Upper lobe of right lung (tissue), 1 donor: ENCODE measurements at regions not wholly inside any gene's neighbourhood (a gene's known extent, or its start where the extent isn't known, plus 50 kb on each side); places are given as distances from the start of the nearest gene placed in this dataset.

Source experiments
- ATAC-seq: fragments of 200-7000 bp; cut with Tn5 transposase; one replicate; pipeline ENCODE4 v1.9.1; 2020; ENCODE audit warnings: mild to moderate bottlenecking, moderate library complexity
- DNase-seq: peaks from one replicate; pipeline ENCODE4 v3.0.0-alpha.2; 2020
- H3K27ac ChIP-seq: fragments of 200-600 bp; one replicate; pipeline ENCODE4 v1.8.0; 2022
- H3K27me3 ChIP-seq: fragments of 200-600 bp; one replicate; pipeline ENCODE4 v1.8.0; 2022; ENCODE audit warnings: mild to moderate bottlenecking
- H3K36me3 ChIP-seq: fragments of 200-600 bp; one replicate; pipeline ENCODE4 v1.8.0; 2022
- H3K4me1 ChIP-seq: fragments of 200-600 bp; one replicate; pipeline ENCODE4 v1.8.0; 2022
- H3K4me3 ChIP-seq: fragments of 200-600 bp; one replicate; pipeline ENCODE4 v1.8.0; 2022; ENCODE audit warnings: mild to moderate bottlenecking
- H3K9me3 ChIP-seq: fragments of 200-600 bp; one replicate; pipeline ENCODE4 v1.8.0; 2022
- intact Hi-C: fragments of 100-400 bp; cut with DNase I; formaldehyde crosslinking; loops from one replicate; pipeline ENCODE4 v1.11.0; 2022
- TF ChIP-seq, protein P1 (sequence below): fragments of 200-600 bp; IDR thresholded peaks from one replicate; pipeline ENCODE4 v1.8.0; 2022; ENCODE audit warnings: antibody characterized with exemption
- donor health status: DM: no; HTN: yes; CAD: no; lungs with severe emphysema.

DNA sequence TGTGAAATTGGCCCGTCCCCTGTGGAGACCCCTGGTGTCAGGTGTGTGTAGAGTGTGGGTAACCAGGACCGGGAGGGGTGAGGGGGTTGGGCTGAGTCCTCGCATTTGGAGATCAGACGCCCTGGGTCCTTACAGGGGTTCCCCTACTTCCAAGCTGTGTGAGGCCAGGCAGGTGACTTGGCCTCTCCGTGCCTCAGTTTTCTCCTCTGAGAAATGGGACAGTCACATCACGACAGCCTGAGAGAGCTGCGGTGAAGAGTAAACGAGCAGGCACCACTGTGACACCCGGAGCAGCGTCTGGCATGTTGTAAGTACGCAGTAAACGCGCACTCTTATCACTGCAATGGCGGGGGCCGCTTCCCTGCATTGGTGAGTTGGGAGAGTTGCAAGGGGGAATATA is 152.5 kb upstream of the CIBAR2 start:
- H3K27ac ChIP-seq = no peak overlapping the region
- no peaks in the 10 kb centered on the region for H3K4me1 ChIP-seq
- TF ChIP-seq, protein P1, sequence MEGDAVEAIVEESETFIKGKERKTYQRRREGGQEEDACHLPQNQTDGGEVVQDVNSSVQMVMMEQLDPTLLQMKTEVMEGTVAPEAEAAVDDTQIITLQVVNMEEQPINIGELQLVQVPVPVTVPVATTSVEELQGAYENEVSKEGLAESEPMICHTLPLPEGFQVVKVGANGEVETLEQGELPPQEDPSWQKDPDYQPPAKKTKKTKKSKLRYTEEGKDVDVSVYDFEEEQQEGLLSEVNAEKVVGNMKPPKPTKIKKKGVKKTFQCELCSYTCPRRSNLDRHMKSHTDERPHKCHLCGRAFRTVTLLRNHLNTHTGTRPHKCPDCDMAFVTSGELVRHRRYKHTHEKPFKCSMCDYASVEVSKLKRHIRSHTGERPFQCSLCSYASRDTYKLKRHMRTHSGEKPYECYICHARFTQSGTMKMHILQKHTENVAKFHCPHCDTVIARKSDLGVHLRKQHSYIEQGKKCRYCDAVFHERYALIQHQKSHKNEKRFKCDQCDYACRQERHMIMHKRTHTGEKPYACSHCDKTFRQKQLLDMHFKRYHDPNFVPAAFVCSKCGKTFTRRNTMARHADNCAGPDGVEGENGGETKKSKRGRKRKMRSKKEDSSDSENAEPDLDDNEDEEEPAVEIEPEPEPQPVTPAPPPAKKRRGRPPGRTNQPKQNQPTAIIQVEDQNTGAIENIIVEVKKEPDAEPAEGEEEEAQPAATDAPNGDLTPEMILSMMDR = no peak
- H3K27me3 ChIP-seq = no peaks in the 10 kb centered on the region
- intact Hi-C loops = no loop called here
- no peak overlapping the region for H3K4me3 ChIP-seq
- no peaks in the 10 kb centered on the region for H3K36me3 ChIP-seq
- ATAC-seq (no peak), DNase-seq (no peak)
- H3K9me3 ChIP-seq = no peaks in the 10 kb centered on the region

- no peak for ATAC-seq
- DNase-seq = no peak
- intact Hi-C loops = no loop called here
Observed at GRCh38 chr16:85265161-85265784, 153.0 kb upstream of the CIBAR2 start.

GRCh38 chr16:85265810-85266209 is 153.5 kb upstream of the CIBAR2 start:
- TF ChIP-seq, protein P1 = no peak
- intact Hi-C loops = no loop called here
- Histone ChIP-seq H3K27ac (no peak overlapping the region), H3K36me3 (no peaks in the 10 kb centered on the region), H3K4me1 (no peaks in the 10 kb centered on the region), H3K4me3 (no peak overlapping the region), H3K9me3 (no peaks in the 10 kb centered on the region), H3K27me3 (no peaks in the 10 kb centered on the region)
- ATAC-seq (no peak), DNase-seq (no peak)

More at GRCh38 chr16:85265161-85265784, 153.0 kb upstream of the CIBAR2 start:
- H3K36me3 ChIP-seq = no peaks in the 10 kb centered on the region
- H3K4me1 ChIP-seq = no peaks in the 10 kb centered on the region
- no peak overlapping the region for H3K27ac ChIP-seq
- H3K9me3 ChIP-seq = no peaks in the 10 kb centered on the region
- no peak overlapping the region for H3K4me3 ChIP-seq
- TF ChIP-seq, protein P1 = no peak
- no peaks in the 10 kb centered on the region for H3K27me3 ChIP-seq

DNA sequence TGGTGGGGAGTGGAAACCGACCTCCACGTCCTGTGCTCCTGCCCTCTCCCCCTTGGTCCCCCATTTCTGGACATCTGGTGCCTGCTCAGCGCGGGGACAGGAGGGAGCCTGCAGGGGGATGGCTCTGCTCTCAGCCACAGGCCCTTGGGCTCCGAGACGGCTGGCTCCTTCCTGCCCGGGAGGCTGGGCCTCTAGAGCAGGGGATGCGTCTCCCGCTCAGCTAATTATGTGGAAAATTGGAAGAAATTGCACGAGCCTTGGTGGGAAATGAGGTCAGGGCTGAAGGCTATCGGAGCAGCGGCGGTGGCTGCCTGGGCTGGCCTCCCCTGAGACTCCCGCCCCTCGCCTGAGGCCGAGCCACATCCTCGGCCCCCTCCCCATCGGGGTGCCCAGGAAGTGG is 154.6 kb upstream of the CIBAR2 start:
- Histone ChIP-seq H3K4me1 (no peaks in the 10 kb centered on the region), H3K9me3 (no peaks in the 10 kb centered on the region), H3K4me3 (no peak overlapping the region), H3K27ac (no peak overlapping the region), H3K27me3 (no peaks in the 10 kb centered on the region), H3K36me3 (no peaks in the 10 kb centered on the region)
- TF ChIP-seq, protein P1 = no peak
- no peak for ATAC-seq
- DNase-seq = no peak
- intact Hi-C loops = no loop called here

GRCh38 chr16:85267414-85267945 is 155.2 kb upstream of the CIBAR2 start:
- TF ChIP-seq, protein P1 = no peak
- H3K27me3 ChIP-seq = no peaks in the 10 kb centered on the region
- no peak for ATAC-seq

DNA sequence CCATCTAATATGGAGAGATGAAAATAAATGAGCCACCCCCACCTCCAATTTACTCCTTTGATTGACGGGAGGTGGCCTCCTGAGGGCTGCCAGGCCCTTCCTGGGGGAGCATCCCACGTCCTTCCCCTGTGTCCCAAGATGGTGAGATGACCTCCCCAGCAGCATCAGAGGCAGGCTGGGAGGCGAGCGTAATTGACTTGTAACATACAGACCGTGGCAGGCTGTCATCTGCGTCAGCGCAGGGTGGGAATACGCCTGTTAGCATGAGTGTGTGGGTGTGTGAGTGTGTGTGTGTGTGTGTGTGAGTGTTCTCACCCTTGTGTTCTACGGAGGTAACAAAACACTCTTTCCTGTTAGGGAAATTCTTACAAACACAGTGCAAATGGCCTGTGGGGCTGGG is 156.9 kb upstream of the CIBAR2 start:
- no peak for ATAC-seq
- TF ChIP-seq, protein P1 = no peak
- no peak for DNase-seq
- Histone ChIP-seq H3K9me3 (no peaks in the 10 kb centered on the region), H3K4me3 (no peak overlapping the region), H3K36me3 (no peaks in the 10 kb centered on the region), H3K27me3 (no peaks in the 10 kb centered on the region), H3K4me1 (no peaks in the 10 kb centered on the region), H3K27ac (no peak overlapping the region)
- intact Hi-C loops = no loop called here

More at GRCh38 chr16:85267414-85267945, 155.2 kb upstream of the CIBAR2 start:
- H3K36me3 ChIP-seq = no peaks in the 10 kb centered on the region
- H3K4me3 ChIP-seq = no peak overlapping the region
- H3K4me1 ChIP-seq = no peaks in the 10 kb centered on the region
- H3K9me3 ChIP-seq = no peaks in the 10 kb centered on the region
- H3K27ac ChIP-seq = no peak overlapping the region
- no peak for DNase-seq
- intact Hi-C loops = no loop called here
